Smooth muscle cell (in vitro differentiated cells): ENCODE measurements at regions not wholly inside any gene's neighbourhood (a gene's known extent, or its start where the extent isn't known, plus 50 kb on each side); places are given as distances from the start of the nearest gene placed in this dataset.

Experiments used
- DNase-seq: peaks from one replicate; lab custom pipeline; 2025; ENCODE audit not compliant: unreplicated experiment; lab: John Stamatoyannopoulos, UW
- H2AFZ ChIP-seq: fragments of 200-600 bp; sonication (generic); 2 replicates; pipeline ENCODE4 v1.6.0; 2016; ENCODE audit warnings: antibody characterized with exemption, low read depth, mild to moderate bottlenecking
- H3F3A ChIP-seq: fragments of 200-600 bp; sonication (generic); 2 replicates; pipeline ENCODE4 v1.6.0; 2017; ENCODE audit warnings: antibody characterized with exemption, low read depth
- H3K27ac ChIP-seq: fragments of 200-600 bp; sonication (generic); 2 replicates; pipeline ENCODE4 v1.5.1; 2016; ENCODE audit warnings: low read depth, mild to moderate bottlenecking
- H3K27me3 ChIP-seq: fragments of 200-600 bp; sonication (generic); 2 replicates; pipeline ENCODE4 v1.6.1; 2016; ENCODE audit warnings: low read depth, mild to moderate bottlenecking
- H3K36me3 ChIP-seq: fragments of 200-600 bp; sonication (generic); 2 replicates; pipeline ENCODE4 v1.5.1; 2016; ENCODE audit warnings: low read depth
- H3K4me1 ChIP-seq: fragments of 200-600 bp; sonication (generic); 2 replicates; pipeline ENCODE4 v1.5.1; 2016; ENCODE audit warnings: low read depth
- H3K4me2 ChIP-seq: fragments of 200-600 bp; sonication (generic); 2 replicates; pipeline ENCODE4 v1.6.0; 2016; ENCODE audit warnings: mild to moderate bottlenecking
- H3K4me3 ChIP-seq: fragments of 200-600 bp; sonication (generic); 2 replicates; pipeline ENCODE4 v1.5.1; 2016; ENCODE audit warnings: mild to moderate bottlenecking
- H3K79me2 ChIP-seq: fragments of 200-600 bp; sonication (generic); 2 replicates; pipeline ENCODE4 v1.6.0; 2016; ENCODE audit warnings: low read depth, mild to moderate bottlenecking
- H3K9ac ChIP-seq: fragments of 200-600 bp; sonication (generic); 2 replicates; pipeline ENCODE4 v1.6.0; 2016; ENCODE audit warnings: low read depth
- H3K9me3 ChIP-seq: fragments of 200-600 bp; sonication (generic); replicated peaks from 2 replicates; pipeline ENCODE4 v1.5.1; 2016; ENCODE audit warnings: low read depth
- H4K20me1 ChIP-seq: fragments of 200-600 bp; sonication (generic); 2 replicates; pipeline ENCODE4 v1.6.0; 2016; ENCODE audit warnings: low read depth
- WGBS: methylation state at CpG from one replicate; pipeline ENCODE4 v1.1.7; 2016; ENCODE audit warnings: low lambda C conversion rate; 5-methylcytosine and 5-hydroxymethylcytosine counted together
- TF ChIP-seq, protein P1 (sequence below): fragments of 200-600 bp; sonication (generic); IDR thresholded peaks from 2 replicates; pipeline ENCODE4 v1.5.1; 2017; ENCODE audit warnings: borderline replicate concordance, mild to moderate bottlenecking, antibody characterized with exemption; ENCODE audit not compliant: insufficient read depth, poor library complexity, severe bottlenecking

DNA sequence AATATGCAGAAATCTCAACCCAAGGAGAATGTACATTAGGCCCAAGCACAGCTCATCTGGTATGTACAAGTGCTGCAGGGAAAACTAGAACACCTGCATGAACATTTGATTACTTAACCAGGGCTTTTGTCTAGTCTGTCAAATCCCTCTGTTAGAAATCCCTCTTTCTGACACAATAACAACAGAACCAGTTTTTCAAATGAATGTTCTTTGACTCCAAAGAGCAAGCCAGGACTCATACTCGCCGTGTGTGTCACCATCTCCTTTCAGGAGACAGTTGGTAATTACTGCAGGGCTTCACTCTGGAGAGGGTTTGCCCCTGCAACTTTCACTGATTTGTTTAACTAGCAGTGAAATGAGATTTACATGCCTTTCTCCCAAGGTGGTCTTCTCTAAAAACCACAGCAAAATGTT, 143.0 kb upstream of the FAM241A start:
- TF ChIP-seq, protein P1, sequence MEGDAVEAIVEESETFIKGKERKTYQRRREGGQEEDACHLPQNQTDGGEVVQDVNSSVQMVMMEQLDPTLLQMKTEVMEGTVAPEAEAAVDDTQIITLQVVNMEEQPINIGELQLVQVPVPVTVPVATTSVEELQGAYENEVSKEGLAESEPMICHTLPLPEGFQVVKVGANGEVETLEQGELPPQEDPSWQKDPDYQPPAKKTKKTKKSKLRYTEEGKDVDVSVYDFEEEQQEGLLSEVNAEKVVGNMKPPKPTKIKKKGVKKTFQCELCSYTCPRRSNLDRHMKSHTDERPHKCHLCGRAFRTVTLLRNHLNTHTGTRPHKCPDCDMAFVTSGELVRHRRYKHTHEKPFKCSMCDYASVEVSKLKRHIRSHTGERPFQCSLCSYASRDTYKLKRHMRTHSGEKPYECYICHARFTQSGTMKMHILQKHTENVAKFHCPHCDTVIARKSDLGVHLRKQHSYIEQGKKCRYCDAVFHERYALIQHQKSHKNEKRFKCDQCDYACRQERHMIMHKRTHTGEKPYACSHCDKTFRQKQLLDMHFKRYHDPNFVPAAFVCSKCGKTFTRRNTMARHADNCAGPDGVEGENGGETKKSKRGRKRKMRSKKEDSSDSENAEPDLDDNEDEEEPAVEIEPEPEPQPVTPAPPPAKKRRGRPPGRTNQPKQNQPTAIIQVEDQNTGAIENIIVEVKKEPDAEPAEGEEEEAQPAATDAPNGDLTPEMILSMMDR, result no peak
- Histone ChIP-seq H2AFZ (no peak overlapping the region), H3K4me1 (peaks cover 20% of the 10 kb centered on the region), H3K4me2 (no peak overlapping the region), H3K9me3 (no peaks in the 10 kb centered on the region), H3K27ac (peak overlapping the region; percentile 34), H3F3A (no peaks in the 10 kb centered on the region), H3K79me2 (no peaks in the 10 kb centered on the region), H4K20me1 (no peaks in the 10 kb centered on the region), H3K9ac (no peak overlapping the region), H3K27me3 (no peaks in the 10 kb centered on the region), H3K4me3 (no peak overlapping the region), H3K36me3 (no peaks in the 10 kb centered on the region)
- WGBS, result 64% methylated on average over 2 of the region's 2 CpGs
- DNase-seq, result no peak

DNA sequence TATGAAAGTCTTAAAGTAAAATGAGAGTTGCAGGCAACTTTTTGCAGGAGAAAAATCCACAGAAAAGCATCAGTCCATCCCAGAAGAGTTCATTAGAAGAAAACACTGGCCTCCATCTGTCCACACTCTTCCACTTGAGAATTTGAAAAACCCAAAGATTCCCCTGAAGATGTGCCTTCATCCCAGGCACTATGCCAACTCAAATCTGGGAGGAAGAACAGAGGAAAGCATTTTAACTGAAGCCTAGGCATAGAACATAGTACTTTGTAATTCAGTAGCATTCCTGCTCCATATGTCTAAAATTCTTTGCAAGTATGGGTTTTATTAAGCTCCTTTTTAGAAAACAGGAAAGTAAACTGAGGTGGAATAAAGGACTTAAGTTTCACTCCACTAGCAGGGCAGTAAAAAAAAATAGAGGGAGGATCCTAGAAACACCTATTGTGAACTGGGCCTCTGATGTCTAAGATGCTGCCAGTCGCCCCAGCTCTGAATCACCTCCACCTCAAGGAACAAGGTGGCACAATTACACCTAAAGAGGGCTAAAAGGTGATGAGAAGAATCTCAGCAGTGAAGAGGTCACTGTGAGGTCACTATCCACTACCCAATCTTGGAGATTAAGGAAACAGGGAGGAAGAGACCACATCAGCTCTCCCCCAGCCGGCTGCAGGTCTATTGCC, 141.9 kb upstream of the FAM241A start:
- H2AFZ ChIP-seq, result no peak overlapping the region
- no peak overlapping the region for H3K27ac ChIP-seq
- no peak overlapping the region for H3K4me2 ChIP-seq
- no peaks in the 10 kb centered on the region for H3K9me3 ChIP-seq
- no peak overlapping the region for H3K9ac ChIP-seq
- peaks cover 20% of the 10 kb centered on the region for H3K4me1 ChIP-seq
- H3F3A ChIP-seq, result no peaks in the 10 kb centered on the region
- H3K36me3 ChIP-seq, result no peaks in the 10 kb centered on the region
- TF ChIP-seq, protein P1, result no peak
- H3K4me3 ChIP-seq, result no peak overlapping the region
- no peaks in the 10 kb centered on the region for H4K20me1 ChIP-seq
- no peaks in the 10 kb centered on the region for H3K79me2 ChIP-seq
- no peak for DNase-seq
- H3K27me3 ChIP-seq, result no peaks in the 10 kb centered on the region
- WGBS, result 84% methylated on average over 2 of the region's 2 CpGs

GRCh38 chr4:112005027-112005426, 140.2 kb upstream of the FAM241A start:
- Histone ChIP-seq H3K4me1 (peaks cover 20% of the 10 kb centered on the region), H3K4me2 (no peak overlapping the region), H3K36me3 (no peaks in the 10 kb centered on the region), H4K20me1 (no peaks in the 10 kb centered on the region), H3K79me2 (no peaks in the 10 kb centered on the region), H2AFZ (no peak overlapping the region), H3K9ac (no peak overlapping the region), H3K27me3 (no peaks in the 10 kb centered on the region), H3F3A (no peaks in the 10 kb centered on the region), H3K4me3 (no peak overlapping the region), H3K27ac (no peak overlapping the region), H3K9me3 (no peaks in the 10 kb centered on the region)
- no peak for DNase-seq
- TF ChIP-seq, protein P1, result no peak

- H3K4me2 ChIP-seq, result no peak overlapping the region
- H3K36me3 ChIP-seq, result no peaks in the 10 kb centered on the region
- DNase-seq, result no peak
- H3K9ac ChIP-seq, result no peak overlapping the region
- no peaks in the 10 kb centered on the region for H3F3A ChIP-seq
- peaks cover 8% of the 10 kb centered on the region for H3K4me1 ChIP-seq
- H3K9me3 ChIP-seq, result no peaks in the 10 kb centered on the region
- no peaks in the 10 kb centered on the region for H3K79me2 ChIP-seq
- no peaks in the 10 kb centered on the region for H4K20me1 ChIP-seq
- no peak overlapping the region for H3K27ac ChIP-seq
- H3K4me3 ChIP-seq, result no peak overlapping the region
- no peaks in the 10 kb centered on the region for H3K27me3 ChIP-seq
- H2AFZ ChIP-seq, result no peak overlapping the region
- TF ChIP-seq, protein P1, result no peak
- 87% methylated on average over 2 of the region's 2 CpGs for WGBS
These were observed 137.9 kb upstream of the FAM241A start for GRCh38 chr4:112007391-112007790.
